ENCODE measurements at regions not wholly inside any gene's neighbourhood (a gene's known extent, or its start where the extent isn't known, plus 50 kb on each side); places are given as distances from the start of the nearest gene placed in this dataset.

GRCh38 chr7:19290066-19290465, 144.8 kb upstream of the FERD3L start:
- no peak for TF ChIP-seq CTCF (conservative IDR thresholded peaks at IDR 0.05)
- H3K14ac ChIP-seq (ENCODE audit: insufficient read depth, low read length) = no peak overlapping the region
- H2AFZ ChIP-seq (ENCODE audit: low read length) = no peak overlapping the region
- no peak overlapping the region for H3K4me2 ChIP-seq (ENCODE audit: insufficient read depth, insufficient read length, low read length)
- Mint-ChIP-seq H3K27me3 (ENCODE audit: low read depth) (no peaks in the 10 kb centered on the region; the same call in 1 of the 2 replicates), H3K9me3 (no peaks in the 10 kb centered on the region), H3K4me3 (no peak overlapping the region), H3K27ac (no peak overlapping the region), H3K36me3 (ENCODE audit: insufficient read depth in 1 of 3, low read depth in 3 of 3) (no peaks in the 10 kb centered on the region), H3K4me1 (peaks cover 0 to 3% of the 10 kb centered on the region in 2 experiments; a peak in 1 of 4 replicates)
- no peak overlapping the region for H3K4ac ChIP-seq (ENCODE audit: low read depth, low read length)
- no peak overlapping the region for H2BK15ac ChIP-seq (ENCODE audit: low read depth, low read length)
- H2AK5ac ChIP-seq (ENCODE audit: insufficient read length, low read length) = no peak overlapping the region
- no peaks in the 10 kb centered on the region for H3K9me3 ChIP-seq (ENCODE audit: control insufficient read depth, low read depth, low read length)
- H3K18ac ChIP-seq (ENCODE audit: insufficient read length, low read depth, low read length) = no peak overlapping the region
- WGBS (ENCODE audit: extremely low coverage, insufficient read length, low lambda C conversion rate) = no CpG with 5 or more reads among the region's 1 CpG
- no peak overlapping the region for H3K9ac ChIP-seq (ENCODE audit: extremely low read depth, insufficient read length, low read length)
- no peak overlapping the region for H4K91ac ChIP-seq (ENCODE audit: insufficient read length, low read depth, low read length)
- no peak for DNase-seq
- no peak overlapping the region for H2BK12ac ChIP-seq (ENCODE audit: insufficient read length, low read depth, low read length)
- H4K5ac ChIP-seq (ENCODE audit: insufficient read length, low read depth, low read length) = no peak overlapping the region
- no peaks in the 10 kb centered on the region for H3K4me1 ChIP-seq (ENCODE audit: insufficient read depth, low read length)
- no peaks in the 10 kb centered on the region for H4K20me1 ChIP-seq (ENCODE audit: control insufficient read depth, insufficient read depth, insufficient read length)
- H3K27me3 ChIP-seq (ENCODE audit: insufficient read depth, low read length) = no peaks in the 10 kb centered on the region
- H2BK5ac ChIP-seq (ENCODE audit: insufficient read length, low read length) = no peak overlapping the region
- no peak overlapping the region for H4K8ac ChIP-seq (replicated peaks; ENCODE audit: insufficient read length, low read depth, low read length)
- H2BK120ac ChIP-seq (ENCODE audit: low read depth, low read length, poor library complexity, severe bottlenecking) = no peak overlapping the region
- H3K56ac ChIP-seq (ENCODE audit: insufficient read length, low read depth, low read length) = no peak overlapping the region
- no peak overlapping the region for H3K23ac ChIP-seq (ENCODE audit: insufficient read length, low read depth, low read length)
- H3K23me2 ChIP-seq (ENCODE audit: insufficient read length, low read depth, low read length, poor library complexity, severe bottlenecking) = no peaks in the 10 kb centered on the region
- H3K79me1 ChIP-seq (ENCODE audit: insufficient read depth, low read depth, low read length, poor library complexity, severe bottlenecking) = no peaks in the 10 kb centered on the region
- no peak overlapping the region for H3T11ph ChIP-seq (ENCODE audit: low read length)
- no peak overlapping the region for H2BK20ac ChIP-seq (ENCODE audit: low read depth, low read length, poor library complexity, severe bottlenecking)
- no peaks in the 10 kb centered on the region for H3K79me2 ChIP-seq (ENCODE audit: insufficient read depth, low read length)
- no peak overlapping the region for H3K27ac ChIP-seq (ENCODE audit: insufficient read length, low read depth, low read length)
